GM19035 (cell line): ENCODE measurements at regions not wholly inside any gene's neighbourhood (a gene's known extent, or its start where the extent isn't known, plus 50 kb on each side); places are given as distances from the start of the nearest gene placed in this dataset.

Experiments
- ATAC-seq: cut with Tn5 transposase; IDR thresholded peaks from one replicate; pipeline ENCODE4 v1.9.1; 2021; ENCODE audit not compliant: unreplicated experiment

DNA sequence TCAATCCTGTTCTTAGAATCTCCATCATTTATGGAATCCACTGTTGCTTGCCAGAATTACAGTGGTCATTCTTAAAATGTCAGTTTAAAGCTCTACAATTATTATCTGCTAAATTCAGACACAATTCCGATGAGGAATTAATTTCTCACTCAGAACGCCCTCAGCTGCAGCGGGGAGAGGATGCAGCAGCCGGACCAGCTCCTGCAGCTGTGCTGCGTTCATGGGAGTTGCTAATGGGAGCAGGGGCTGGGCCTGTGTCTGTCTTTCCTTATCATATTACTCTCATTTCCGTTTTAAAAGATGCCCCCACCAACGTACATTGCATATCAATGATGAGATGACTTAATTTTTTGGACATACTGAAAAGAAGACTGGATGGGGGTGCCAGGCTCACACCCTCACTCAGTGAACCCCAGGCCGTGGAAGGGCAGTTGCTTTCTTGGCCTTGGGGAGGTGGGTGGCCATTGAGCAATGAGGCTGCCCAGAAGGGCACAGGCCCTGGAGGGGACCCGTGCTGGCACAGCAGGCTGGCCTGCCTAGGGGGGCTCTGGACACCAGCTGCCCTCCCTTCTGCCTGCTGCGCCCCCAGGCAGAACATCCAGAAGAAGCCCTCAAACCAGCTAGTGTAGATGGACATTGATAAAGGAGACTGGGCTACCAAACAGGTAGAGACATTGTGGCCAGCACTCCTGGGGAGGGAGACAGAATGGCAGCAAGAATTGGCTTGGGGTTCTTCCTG is 503.6 kb upstream of the MYT1L start:
- ATAC-seq = no peak

GRCh38 chr2:2834105-2834504 is 503.0 kb upstream of the MYT1L start:
- no peak for ATAC-seq

GRCh38 chr2:2832657-2833056 is 501.6 kb upstream of the MYT1L start:
- no peak for ATAC-seq

DNA sequence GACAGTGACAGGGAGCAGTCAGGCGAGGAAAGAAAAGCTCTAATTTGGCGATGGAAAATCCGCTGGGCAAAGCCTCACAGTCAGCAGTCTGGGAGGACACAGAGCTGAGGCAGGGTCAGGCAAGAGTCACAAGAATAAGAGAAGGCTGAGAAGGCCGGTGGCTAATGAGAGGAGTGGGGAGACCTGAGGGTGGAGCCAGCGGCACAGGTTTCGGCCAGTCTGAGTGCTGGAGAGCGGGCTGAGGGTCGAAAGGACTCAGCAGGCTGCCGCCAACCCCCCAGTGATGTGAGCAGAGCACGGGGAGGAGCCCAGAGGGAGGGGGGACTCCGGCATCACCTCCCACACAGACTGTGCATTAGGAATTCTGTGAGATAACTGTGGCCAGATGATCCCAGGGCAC is 500.6 kb upstream of the MYT1L start:
- no peak for ATAC-seq

DNA sequence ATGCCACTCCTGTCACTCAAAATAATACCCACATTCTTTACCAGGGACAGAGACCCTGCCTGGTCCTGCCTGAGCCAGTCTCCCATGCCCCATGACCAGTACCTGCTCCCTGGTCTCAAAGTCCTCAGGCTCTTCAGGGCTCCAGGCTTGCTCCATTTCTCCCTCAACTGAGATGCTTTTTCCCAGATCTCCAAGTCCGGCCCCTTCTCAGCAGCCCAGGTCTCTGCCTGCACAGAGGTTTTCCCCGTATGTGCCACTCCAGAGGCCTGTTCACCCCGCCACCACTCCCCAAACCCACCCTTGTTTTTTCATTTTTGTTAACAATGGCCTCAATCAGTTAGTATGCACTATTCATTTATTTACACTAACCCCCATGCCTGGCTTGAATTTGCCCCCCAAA is 499.5 kb upstream of the MYT1L start:
- no peak for ATAC-seq

DNA sequence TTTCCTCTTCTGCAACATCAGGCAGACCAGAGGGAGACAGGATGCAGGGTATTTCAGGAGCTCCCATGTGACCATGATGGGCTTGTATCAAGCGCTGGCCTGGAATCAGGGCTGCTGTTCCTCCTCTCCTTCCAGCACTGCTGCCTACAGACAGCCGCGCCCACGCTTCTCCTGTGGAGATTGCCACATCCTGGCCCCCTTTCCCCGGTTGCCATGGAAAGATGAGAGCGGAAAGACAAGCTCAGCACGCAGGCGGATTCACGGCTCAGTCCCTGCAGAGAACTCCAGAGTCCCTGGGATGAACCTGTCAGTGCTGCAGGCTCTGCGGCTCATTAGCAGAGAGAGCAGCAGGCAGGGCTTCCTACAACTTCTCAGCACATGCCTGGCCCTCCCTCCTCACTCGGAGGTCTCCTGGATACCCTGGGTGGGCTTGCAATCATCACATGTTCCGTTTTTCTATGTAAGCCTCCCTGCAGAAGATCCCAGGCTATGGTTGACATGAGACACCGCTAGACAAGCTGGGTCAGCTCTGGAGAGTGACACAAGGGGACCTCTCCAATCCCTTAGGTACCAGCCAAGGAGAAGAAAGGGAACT is 497.8 kb upstream of the MYT1L start:
- no peak for ATAC-seq

DNA sequence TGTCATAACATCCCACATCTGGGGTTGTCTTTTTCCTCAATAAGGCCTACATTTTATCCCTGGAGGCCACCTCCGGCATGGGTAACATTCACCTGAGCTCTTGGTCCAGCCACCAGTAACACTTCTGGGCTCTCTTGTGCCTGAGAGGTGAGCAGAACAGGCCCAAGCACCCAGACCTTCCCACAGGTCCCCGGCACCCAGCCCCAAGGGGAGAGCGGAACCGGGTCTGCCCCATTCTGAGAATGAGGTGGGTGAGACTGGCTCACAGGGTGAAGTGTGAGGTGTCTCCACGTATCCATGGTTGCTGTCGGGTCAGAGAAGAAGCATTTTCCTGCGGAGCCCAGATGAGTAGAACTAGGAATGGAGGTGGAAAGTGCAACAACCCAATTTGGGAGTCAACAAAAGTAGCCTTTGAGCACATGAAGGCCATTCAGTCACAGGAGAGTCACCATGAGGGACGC is 496.7 kb upstream of the MYT1L start:
- no peak for ATAC-seq

DNA sequence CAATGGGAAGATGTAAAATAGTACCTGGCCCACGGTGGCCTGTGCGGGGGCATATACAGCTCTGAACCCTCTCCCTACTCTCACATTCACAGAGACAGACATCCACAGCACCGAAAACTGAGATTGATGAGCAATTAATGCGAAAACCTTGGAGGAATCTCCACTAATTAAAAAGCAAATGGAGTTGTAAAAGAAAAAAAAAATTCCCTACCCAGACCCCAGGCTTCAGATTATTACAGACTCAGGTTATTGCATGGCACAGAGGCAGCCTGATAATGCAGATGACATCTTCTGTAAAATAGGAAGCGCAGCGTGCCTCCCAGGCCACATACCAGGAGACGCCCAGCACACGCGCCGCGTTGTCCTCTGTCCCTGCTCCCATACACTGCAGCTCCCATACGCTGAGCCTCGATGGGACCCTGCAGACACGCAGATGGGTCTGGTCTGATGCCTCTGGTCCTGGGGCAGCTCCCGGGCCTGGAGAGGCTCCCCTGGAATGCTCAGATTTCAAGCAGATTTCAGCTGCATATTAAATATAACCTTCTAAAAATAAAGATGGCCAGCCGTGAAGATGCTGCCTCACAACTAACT is 496.1 kb upstream of the MYT1L start:
- no peak for ATAC-seq

GRCh38 chr2:2826621-2827020 is 495.5 kb upstream of the MYT1L start:
- ATAC-seq = no peak

- ATAC-seq = no peak
Observed at GRCh38 chr2:2826209-2826551, 495.1 kb upstream of the MYT1L start.

DNA sequence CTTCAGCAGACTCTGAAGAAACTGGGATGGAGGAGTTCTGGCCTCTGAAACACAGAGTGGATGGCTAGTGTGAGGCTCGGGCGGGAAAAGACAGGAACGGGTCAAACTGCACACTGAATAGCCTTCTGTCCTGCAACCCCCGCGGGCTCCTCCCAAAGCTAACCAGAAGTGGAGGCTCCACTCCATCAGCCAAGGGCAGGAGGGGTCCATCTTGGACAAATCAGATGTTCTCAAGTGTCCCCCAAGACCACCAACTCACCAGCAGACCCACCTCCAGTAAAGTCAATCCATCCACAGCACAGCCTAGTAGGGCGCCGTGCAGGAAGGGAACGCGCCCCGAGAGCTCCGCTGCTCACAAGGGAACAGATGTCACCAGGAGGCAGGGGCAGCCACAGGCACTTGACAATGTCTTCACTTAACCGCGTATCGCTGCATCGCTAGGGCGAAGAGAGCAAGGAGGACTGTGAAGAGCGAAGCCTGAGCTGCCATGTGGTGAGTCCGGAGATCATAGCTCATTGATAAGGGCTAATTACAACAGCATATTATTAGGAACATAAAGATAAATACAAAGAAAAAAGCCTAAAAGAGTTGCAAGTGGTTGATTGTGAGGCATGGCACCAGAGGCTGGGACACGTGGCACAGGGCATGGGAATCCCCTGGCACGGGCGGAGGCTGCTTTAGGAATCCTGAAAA is 494.6 kb upstream of the MYT1L start:
- no peak for ATAC-seq

DNA sequence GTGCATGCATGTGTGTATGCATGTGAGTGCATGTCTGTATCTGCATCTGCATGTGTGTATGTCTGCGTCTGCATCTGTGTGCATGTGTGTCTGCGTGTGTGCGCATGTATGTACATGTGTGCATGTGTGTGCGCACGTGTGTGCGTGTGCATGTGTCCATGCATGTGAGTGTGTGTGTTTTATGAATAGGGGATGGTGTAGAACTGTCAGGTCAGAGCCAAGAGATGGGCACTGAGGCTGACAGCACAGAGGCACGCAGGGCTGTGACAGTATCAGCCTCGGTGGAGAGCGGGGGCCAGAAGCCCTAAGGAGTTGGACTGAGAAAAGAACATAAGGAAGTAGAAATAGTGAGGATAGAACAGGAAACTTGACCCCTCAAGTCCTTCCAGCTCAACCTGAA is 494.0 kb upstream of the MYT1L start:
- no peak for ATAC-seq

GRCh38 chr2:2824588-2824987 is 493.5 kb upstream of the MYT1L start:
- no peak for ATAC-seq

DNA sequence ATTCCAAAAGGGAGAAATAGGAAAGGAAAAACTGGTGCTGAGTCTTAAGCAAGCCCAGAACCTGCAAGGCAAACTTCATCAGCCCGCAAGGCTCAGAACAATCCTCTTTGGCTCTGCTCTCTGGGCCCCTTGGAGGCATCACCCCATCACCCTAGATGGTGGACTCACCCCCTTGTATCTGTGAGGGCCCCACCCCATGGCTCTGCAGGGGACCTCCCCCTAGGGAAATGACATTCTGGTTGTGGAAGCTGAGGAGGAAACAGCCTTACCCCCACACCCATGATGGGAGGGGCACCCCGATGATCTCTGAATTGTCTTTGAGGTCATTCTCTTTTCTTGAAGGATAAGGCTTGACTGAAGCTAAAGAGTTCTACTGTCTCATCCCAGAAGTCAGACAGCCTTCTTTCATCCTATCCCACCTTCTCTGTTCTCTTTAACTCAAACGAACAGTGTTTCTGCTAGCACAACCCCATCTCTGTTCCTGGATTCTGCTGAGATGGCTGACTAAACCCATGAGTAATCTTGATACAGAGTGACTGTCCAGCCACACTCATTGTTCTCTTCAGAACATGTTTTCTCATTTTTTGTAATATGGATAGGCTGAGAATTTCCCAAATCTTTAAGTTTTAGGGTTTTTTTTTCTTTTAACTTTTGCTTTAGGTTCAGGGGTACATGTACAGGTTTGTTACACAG is 492.1 kb upstream of the MYT1L start:
- no peak for ATAC-seq

DNA sequence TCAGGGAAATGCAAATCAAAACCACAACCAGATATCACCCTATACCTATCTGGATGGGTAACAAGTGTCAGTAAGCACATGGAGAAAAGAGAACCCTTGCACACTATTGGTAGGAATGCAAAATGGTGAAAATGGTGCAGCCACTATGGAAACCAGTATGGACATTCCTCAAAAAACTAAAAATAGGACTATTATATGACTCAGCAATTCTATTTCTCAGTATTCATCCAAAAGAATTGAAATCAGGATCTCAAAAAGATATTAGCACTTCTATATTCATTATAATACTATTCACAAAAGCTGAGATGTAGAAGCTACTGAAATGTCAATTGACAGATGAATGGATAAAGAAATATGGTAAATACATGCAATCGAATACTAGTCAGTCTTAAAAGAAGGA is 491.1 kb upstream of the MYT1L start:
- no peak for ATAC-seq

DNA sequence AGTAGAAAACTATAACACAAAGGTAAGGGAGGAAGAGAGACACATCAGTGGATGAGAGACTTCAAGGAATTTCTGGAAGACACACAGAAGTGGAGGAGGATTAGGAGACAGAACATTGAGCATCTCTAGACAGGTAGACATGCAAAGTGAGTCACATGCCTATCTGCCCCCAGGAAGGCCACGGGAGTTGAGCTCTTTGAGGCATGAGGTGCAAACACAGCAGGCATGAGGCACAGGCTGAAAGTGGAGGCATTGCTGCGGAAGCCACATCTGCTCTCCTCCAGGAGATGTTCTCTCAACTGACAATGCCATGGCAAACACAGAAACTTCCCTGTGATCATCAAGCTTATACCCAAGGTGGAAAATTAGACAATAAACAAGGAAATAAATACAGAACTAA is 481.6 kb upstream of the MYT1L start:
- no peak for ATAC-seq

DNA sequence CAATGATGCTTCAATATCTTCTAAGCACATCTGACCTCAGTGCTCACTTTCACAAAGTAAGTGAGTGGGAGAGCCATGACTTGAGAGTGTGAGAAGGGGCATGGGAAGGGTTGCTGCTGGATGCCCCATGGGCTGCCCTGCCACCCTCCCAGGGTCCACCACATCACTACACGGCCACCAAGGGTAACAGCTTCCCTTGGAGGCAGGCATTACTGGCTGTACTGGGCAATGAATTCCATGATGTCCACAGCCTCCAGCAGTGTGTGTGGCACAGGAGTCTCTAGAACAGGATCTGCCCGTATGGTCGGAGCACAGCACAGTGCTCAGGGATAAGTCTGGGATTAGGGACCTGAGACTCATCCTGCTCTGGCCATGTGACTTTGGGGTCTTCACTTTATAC is 481.0 kb upstream of the MYT1L start:
- no peak for ATAC-seq

DNA sequence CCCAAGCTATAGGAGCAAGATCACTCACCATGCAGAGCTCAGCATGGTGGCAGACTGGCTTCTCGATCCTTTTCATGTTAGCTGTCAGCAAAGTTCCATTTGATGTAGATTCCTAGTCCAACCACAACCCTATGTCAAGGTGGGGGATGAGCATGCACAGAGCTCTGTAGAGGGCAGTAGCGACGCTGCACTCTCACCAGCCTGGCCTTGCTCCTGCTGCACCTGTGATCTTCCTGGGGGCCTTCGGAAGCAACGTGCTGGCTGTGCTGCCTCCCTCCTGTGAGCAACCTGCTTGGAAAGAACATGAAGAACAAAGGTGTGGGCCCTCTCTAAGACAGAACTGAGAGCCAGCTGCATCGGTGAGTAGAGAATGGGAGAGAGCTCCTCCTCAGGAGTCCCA is 479.4 kb upstream of the MYT1L start:
- ATAC-seq = no peak

DNA sequence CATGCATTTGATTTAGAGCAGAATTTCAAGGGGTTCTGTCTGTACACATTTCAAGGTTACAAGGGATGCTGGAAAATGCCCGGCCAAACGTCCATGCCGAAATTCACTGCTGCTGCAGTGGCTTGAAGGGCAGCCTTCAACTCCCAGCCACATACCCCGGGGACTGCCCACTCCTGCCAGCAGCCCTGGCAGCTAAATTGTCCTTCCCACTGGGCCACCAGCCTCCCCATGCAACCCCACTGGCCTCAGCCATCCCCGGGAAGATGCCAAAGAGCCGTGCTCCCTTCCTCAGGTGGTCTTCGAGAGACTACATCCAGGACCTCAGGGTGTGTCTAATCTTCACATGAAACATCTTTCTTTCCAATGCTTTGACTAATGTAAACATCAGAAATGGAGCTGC is 478.7 kb upstream of the MYT1L start:
- ATAC-seq = no peak

DNA sequence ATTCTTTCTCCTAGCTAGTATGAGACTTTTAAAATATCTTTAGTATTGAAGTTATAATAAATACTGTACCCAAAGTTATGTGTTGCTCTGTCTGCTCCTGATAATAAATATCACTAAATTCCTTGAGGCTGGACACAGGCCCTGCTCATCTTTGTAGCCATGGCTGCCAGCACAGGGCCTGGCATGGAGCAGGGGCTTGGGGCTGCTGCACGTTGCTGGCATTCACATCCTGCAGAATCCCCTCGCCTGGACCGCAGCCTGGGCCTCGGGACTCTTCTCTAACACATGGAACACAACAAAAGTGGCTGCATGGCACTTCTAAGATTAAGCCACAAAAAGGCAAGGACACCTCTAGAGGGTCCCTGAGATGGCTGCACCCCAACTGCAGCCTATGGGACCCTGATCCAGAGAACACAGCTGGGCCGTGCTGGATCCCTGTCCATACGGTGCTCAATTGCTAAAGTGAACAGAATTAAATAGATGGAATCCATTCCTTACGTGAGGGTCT is 477.5 kb upstream of the MYT1L start:
- ATAC-seq = no peak

GRCh38 chr2:2806711-2807110 is 475.6 kb upstream of the MYT1L start:
- no peak for ATAC-seq
